Hepatocyte (in vitro differentiated cells): ENCODE measurements at regions not wholly inside any gene's neighbourhood (a gene's known extent, or its start where the extent isn't known, plus 50 kb on each side); places are given as distances from the start of the nearest gene placed in this dataset.

ENCODE experiments used
- DNase-seq: peaks from one replicate; pipeline ENCODE4 v3.0.0-alpha.2; 2016; ENCODE audit warnings: low spot score
- H2AFZ ChIP-seq: fragments of 200-600 bp; sonication (generic); 2 replicates; pipeline ENCODE4 v1.6.0; 2016; ENCODE audit warnings: antibody characterized with exemption, mild to moderate bottlenecking
- H3K27ac ChIP-seq: fragments of 200-600 bp; sonication (generic); 2 replicates; pipeline ENCODE4 v1.5.1; 2016; ENCODE audit warnings: mild to moderate bottlenecking
- H3K27me3 ChIP-seq: fragments of 200-600 bp; sonication (generic); 2 replicates; pipeline ENCODE4 v1.6.1; 2016
- H3K36me3 ChIP-seq: fragments of 200-600 bp; sonication (generic); replicated peaks from 2 replicates; pipeline ENCODE4 v1.5.1; 2016; ENCODE audit warnings: low read depth; ENCODE audit not compliant: insufficient read depth
- H3K4me1 ChIP-seq: fragments of 200-600 bp; sonication (generic); 2 replicates; pipeline ENCODE4 v1.5.1; 2016; ENCODE audit warnings: mild to moderate bottlenecking, moderate library complexity; ENCODE audit not compliant: insufficient read depth
- H3K4me2 ChIP-seq: fragments of 200-600 bp; sonication (generic); 2 replicates; pipeline ENCODE4 v1.6.0; 2016
- H3K4me3 ChIP-seq: fragments of 200-600 bp; sonication (generic); 2 replicates; pipeline ENCODE4 v1.5.1; 2016; ENCODE audit warnings: mild to moderate bottlenecking
- H3K79me2 ChIP-seq: fragments of 200-600 bp; sonication (generic); 2 replicates; pipeline ENCODE4 v1.6.0; 2017; ENCODE audit warnings: mild to moderate bottlenecking
- H3K9me2 ChIP-seq: fragments of 200-600 bp; sonication (generic); replicated peaks from 2 replicates; pipeline ENCODE4 v1.6.0; 2017; ENCODE audit warnings: mild to moderate bottlenecking; ENCODE audit not compliant: insufficient read depth
- H3K9me3 ChIP-seq: fragments of 200-600 bp; sonication (generic); 2 replicates; pipeline ENCODE4 v1.5.1; 2016; ENCODE audit warnings: low read depth, mild to moderate bottlenecking
- H4K20me1 ChIP-seq: fragments of 200-600 bp; sonication (generic); 2 replicates; pipeline ENCODE4 v1.6.0; 2016; ENCODE audit warnings: mild to moderate bottlenecking; ENCODE audit not compliant: insufficient read depth, poor library complexity, severe bottlenecking
- CTCF ChIP-seq: fragments of 200-600 bp; sonication (generic); IDR thresholded peaks from 2 replicates; pipeline ENCODE4 v1.5.1; 2016; ENCODE audit warnings: antibody characterized with exemption, mild to moderate bottlenecking; ENCODE audit not compliant: poor library complexity
- EZH2 ChIP-seq: fragments of 200-600 bp; sonication (generic); IDR thresholded peaks from 2 replicates; pipeline ENCODE4 v1.6.1; 2016; ENCODE audit warnings: antibody characterized with exemption, mild to moderate bottlenecking, borderline replicate concordance
- EZH2phosphoT487 ChIP-seq: fragments of 200-600 bp; sonication (generic); IDR thresholded peaks from one replicate; pipeline ENCODE4 v1.6.1; 2018; ENCODE audit warnings: antibody characterized with exemption, mild to moderate bottlenecking, low read depth, moderate library complexity; ENCODE audit not compliant: unreplicated experiment, severe bottlenecking
- WGBS: methylation state at CpG from one replicate; pipeline ENCODE4 v1.1.6; 2016; ENCODE audit warnings: low lambda C conversion rate; ENCODE audit errors: missing lambda C conversion rate; 5-methylcytosine and 5-hydroxymethylcytosine counted together

- H3K9me2 ChIP-seq = no peaks in the 10 kb centered on the region
- no peak for DNase-seq
- no peaks in the 10 kb centered on the region for H3K9me3 ChIP-seq
- TF ChIP-seq EZH2 (no peak), CTCF (no peak), EZH2phosphoT487 (no peak)
- H3K36me3 ChIP-seq = no peaks in the 10 kb centered on the region
- H2AFZ ChIP-seq = no peak overlapping the region
- H4K20me1 ChIP-seq = no peaks in the 10 kb centered on the region
- no peak overlapping the region for H3K4me2 ChIP-seq
- WGBS = 93% methylated on average over 1 of the region's 1 CpG
- H3K27ac ChIP-seq = no peak overlapping the region
- no peaks in the 10 kb centered on the region for H3K79me2 ChIP-seq
- no peak overlapping the region for H3K4me3 ChIP-seq
- H3K27me3 ChIP-seq = no peaks in the 10 kb centered on the region
- H3K4me1 ChIP-seq = no peaks in the 10 kb centered on the region
Measured at GRCh38 chr10:83897626-83898025, 241.7 kb upstream of the GHITM start.

- no peak for DNase-seq
- Histone ChIP-seq H3K4me1 (no peaks in the 10 kb centered on the region), H3K79me2 (no peaks in the 10 kb centered on the region), H3K9me3 (no peaks in the 10 kb centered on the region), H3K36me3 (no peaks in the 10 kb centered on the region), H3K4me2 (no peak overlapping the region), H2AFZ (no peak overlapping the region), H3K9me2 (no peaks in the 10 kb centered on the region), H4K20me1 (no peaks in the 10 kb centered on the region), H3K27ac (no peak overlapping the region), H3K27me3 (no peaks in the 10 kb centered on the region), H3K4me3 (no peak overlapping the region)
- 62% methylated on average over 2 of the region's 2 CpGs for WGBS
- TF ChIP-seq EZH2phosphoT487 (no peak), EZH2 (no peak), CTCF (no peak)
Measured at GRCh38 chr10:83908506-83908905, 230.8 kb upstream of the GHITM start.

GRCh38 chr10:83909001-83909400 is 230.3 kb upstream of the GHITM start:
- no peak for DNase-seq
- 34% methylated on average over 7 of the region's 7 CpGs for WGBS
- Histone ChIP-seq H3K4me3 (no peak overlapping the region), H3K4me2 (no peak overlapping the region), H3K36me3 (no peaks in the 10 kb centered on the region), H3K27me3 (no peaks in the 10 kb centered on the region), H3K9me3 (no peaks in the 10 kb centered on the region), H3K4me1 (no peaks in the 10 kb centered on the region), H3K9me2 (no peaks in the 10 kb centered on the region), H3K79me2 (no peaks in the 10 kb centered on the region), H2AFZ (no peak overlapping the region), H3K27ac (no peak overlapping the region), H4K20me1 (no peaks in the 10 kb centered on the region)
- TF ChIP-seq CTCF (no peak), EZH2phosphoT487 (no peak), EZH2 (no peak)

- Histone ChIP-seq H3K9me2 (no peaks in the 10 kb centered on the region), H3K4me2 (no peak overlapping the region)
- 71% methylated on average over 1 of the region's 1 CpG for WGBS
Measured at GRCh38 chr10:83915801-83916200, 223.5 kb upstream of the GHITM start.

More at GRCh38 chr10:83915801-83916200, 223.5 kb upstream of the GHITM start:
- no peaks in the 10 kb centered on the region for H4K20me1 ChIP-seq
- no peaks in the 10 kb centered on the region for H3K27me3 ChIP-seq
- H2AFZ ChIP-seq = no peak overlapping the region
- H3K4me3 ChIP-seq = no peak overlapping the region
- no peak for TF ChIP-seq EZH2phosphoT487
- no peak for TF ChIP-seq CTCF
- H3K9me3 ChIP-seq = no peaks in the 10 kb centered on the region
- H3K27ac ChIP-seq = no peak overlapping the region
- no peaks in the 10 kb centered on the region for H3K4me1 ChIP-seq
- H3K79me2 ChIP-seq = no peaks in the 10 kb centered on the region
- peak; percentile 30 for DNase-seq
- H3K36me3 ChIP-seq = no peaks in the 10 kb centered on the region
